ENCODE measurements at regions not wholly inside any gene's neighbourhood (a gene's known extent, or its start where the extent isn't known, plus 50 kb on each side); places are given as distances from the start of the nearest gene placed in this dataset.
"Not testable (repeated sequence)": the region's sequence is repeated elsewhere in the genome, so short reads cannot be mapped to it uniquely, and the experiment has no call there.

- CTCF ChIA-PET = interaction anchor here (0.6 kb wide), 1 partner anchor 1909 kb away, joined by 3 read pairs; no protein-coding TSS in a partner anchor
- H3K27me3 Mint-ChIP-seq = peaks cover 25% of the 10 kb centered on the region
- ATAC-seq; H3K27ac Mint-ChIP-seq; H3K9me3 Mint-ChIP-seq (ENCODE audit: low read depth); H3K36me3 Mint-ChIP-seq (ENCODE audit: low read depth); intact Hi-C loops (cut with DNase I, micrococcal nuclease); DNase-seq; H3K4me1 Mint-ChIP-seq; H3K4me3 Mint-ChIP-seq; POLR2A ChIA-PET: not testable (repeated sequence)
Measured at GRCh38 chr1:100814938-100815337, 79.7 kb downstream of the EXTL2 start.

DNA sequence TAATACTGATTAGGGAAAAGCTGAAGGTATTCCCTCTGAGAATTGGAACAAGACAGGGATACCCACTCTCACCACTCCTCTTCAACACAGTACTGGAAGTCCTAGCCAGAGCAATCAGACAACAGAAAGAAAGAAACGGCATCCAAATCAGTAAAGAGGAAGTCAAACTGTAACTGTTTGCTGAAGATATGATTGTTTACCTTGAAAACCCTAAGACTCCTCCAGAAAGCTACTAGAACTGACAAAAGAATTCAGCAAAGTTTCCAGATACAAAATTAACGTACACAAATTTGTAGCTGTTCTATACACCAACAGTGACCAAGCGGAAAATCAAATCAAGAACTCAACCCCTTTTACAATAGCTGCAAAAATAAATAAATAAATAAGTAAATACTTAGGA lies 78.6 kb downstream of the EXTL2 start:
- POLR2A ChIA-PET = no interaction called here
- no peak overlapping the region for H3K4me3 Mint-ChIP-seq
- no peaks in the 10 kb centered on the region for H3K9me3 Mint-ChIP-seq (ENCODE audit: low read depth)
- intact Hi-C loops (cut with DNase I, micrococcal nuclease) = no loop called here
- H3K4me1 Mint-ChIP-seq = no peaks in the 10 kb centered on the region
- DNase-seq = no peak
- no peak overlapping the region for H3K27ac Mint-ChIP-seq
- ATAC-seq = no peak
- peaks cover 28% of the 10 kb centered on the region for H3K27me3 Mint-ChIP-seq
- CTCF ChIA-PET = no interaction called here
- H3K36me3 Mint-ChIP-seq (ENCODE audit: low read depth) = no peaks in the 10 kb centered on the region

DNA sequence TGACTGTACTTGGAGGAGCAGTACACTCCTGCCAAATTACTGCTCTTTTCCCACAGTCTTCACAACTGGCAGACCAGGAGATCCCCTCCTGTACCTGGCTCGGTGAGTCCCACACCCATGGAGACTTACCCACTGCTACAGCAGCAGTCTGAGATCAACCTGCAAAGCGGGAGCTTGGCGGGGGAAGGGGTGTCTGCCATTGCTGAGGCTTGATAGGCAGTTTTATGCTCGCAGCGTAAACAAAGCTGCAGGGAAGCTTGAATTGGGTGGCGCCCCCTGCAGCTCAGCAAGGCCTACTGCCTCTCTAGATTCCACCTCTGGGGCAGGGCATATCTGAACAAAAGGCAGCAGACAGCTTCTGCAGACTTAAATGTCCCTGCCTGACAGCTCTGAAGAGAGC lies 74.4 kb downstream of the EXTL2 start:
- intact Hi-C loops (cut with DNase I, micrococcal nuclease); H3K27ac Mint-ChIP-seq; POLR2A ChIA-PET; ATAC-seq; H3K4me3 Mint-ChIP-seq; H3K4me1 Mint-ChIP-seq; H3K36me3 Mint-ChIP-seq (ENCODE audit: low read depth); H3K9me3 Mint-ChIP-seq (ENCODE audit: low read depth): not testable (repeated sequence)
- CTCF ChIA-PET = interaction anchor here (0.9 to 1.7 kb wide), 2 partner anchors 8 to 357 kb away, joined by 5 read pairs; no protein-coding TSS in a partner anchor
- peak; percentile 18 for DNase-seq
- H3K27me3 Mint-ChIP-seq = peaks cover 19% of the 10 kb centered on the region

DNA sequence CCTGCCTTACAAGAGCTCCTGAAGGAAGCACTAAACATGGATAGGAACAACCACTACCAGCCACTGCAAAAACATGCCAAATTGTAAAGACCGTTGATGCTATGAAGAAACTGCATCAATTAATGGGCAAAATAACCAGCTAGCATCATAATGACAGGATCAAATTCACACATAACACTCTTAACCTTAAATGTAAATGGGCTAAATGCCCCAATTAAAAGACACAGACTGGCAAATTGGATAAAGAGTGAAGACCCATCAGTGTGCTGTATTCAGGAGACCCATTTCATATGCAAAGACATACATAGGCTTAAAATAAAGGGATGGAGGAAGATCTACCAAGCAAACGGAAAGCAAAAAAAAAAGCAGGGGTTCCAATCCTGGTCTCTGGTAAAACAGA lies 72.7 kb downstream of the EXTL2 start:
- intact Hi-C loops (cut with DNase I, micrococcal nuclease); CTCF ChIA-PET; DNase-seq; H3K4me1 Mint-ChIP-seq; ATAC-seq; H3K27ac Mint-ChIP-seq; H3K36me3 Mint-ChIP-seq (ENCODE audit: low read depth); H3K9me3 Mint-ChIP-seq (ENCODE audit: low read depth); POLR2A ChIA-PET; H3K4me3 Mint-ChIP-seq: not testable (repeated sequence)
- peaks cover 12% of the 10 kb centered on the region for H3K27me3 Mint-ChIP-seq
